Liver (tissue), 8 donors: ENCODE measurements at regions not wholly inside any gene's neighbourhood (a gene's known extent, or its start where the extent isn't known, plus 50 kb on each side); places are given as distances from the start of the nearest gene placed in this dataset.
A peak's percentile ranks its signal among the peaks of the same experiment; 100 is the strongest.

Experiments
- DNase-seq: peaks from one replicate; pipeline ENCODE4 v3.0.0-alpha.2; 2017; ENCODE audit warnings: low spot score
- H3K27ac ChIP-seq, 2 donors: one replicate each; pipeline ENCODE4 v1.7.0; 2013; ENCODE audit warnings: inconsistent platforms in 2 of 2, low read length in 2 of 2, control low read depth in 1 of 2, low read depth in 1 of 2, mild to moderate bottlenecking in 1 of 2
- H3K27me3 ChIP-seq, 4 donors: one replicate each; pipeline versions ENCODE4 v1.6.1 to v1.7.0; 2013; ENCODE audit warnings: low read length in 3 of 4, inconsistent platforms in 1 of 4, mild to moderate bottlenecking in 1 of 4, moderate library complexity in 1 of 4; ENCODE audit not compliant: control insufficient read depth in 4 of 4, insufficient read depth in 4 of 4
- H3K36me3 ChIP-seq, 4 donors: one replicate each; pipeline versions ENCODE4 v1.6.1 to v1.7.0; 2013; ENCODE audit warnings: low read length in 3 of 4, mild to moderate bottlenecking in 3 of 4, low read depth in 1 of 4, moderate library complexity in 1 of 4; ENCODE audit not compliant: control insufficient read depth in 4 of 4, insufficient read depth in 3 of 4
- H3K4me1 ChIP-seq, 4 donors: one replicate each; pipeline versions ENCODE4 v1.6.1 to v1.7.0; 2013; ENCODE audit warnings: low read length in 3 of 4, mild to moderate bottlenecking in 3 of 4, moderate library complexity in 1 of 4; ENCODE audit not compliant: control insufficient read depth in 4 of 4, insufficient read depth in 4 of 4
- H3K4me3 ChIP-seq, 3 donors: one replicate each; pipeline versions ENCODE4 v1.6.1 to v1.7.0; 2013; ENCODE audit warnings: low read length in 3 of 3, control low read depth in 1 of 3, low read depth in 1 of 3, mild to moderate bottlenecking in 1 of 3
- H3K9ac ChIP-seq, 2 donors: one replicate each; pipeline ENCODE4 v1.7.0; 2013; ENCODE audit warnings: low read length in 2 of 2, mild to moderate bottlenecking in 2 of 2, moderate library complexity in 2 of 2, control low read depth in 1 of 2, low read depth in 1 of 2
- H3K9me3 ChIP-seq, 4 donors: one replicate each; pipeline versions ENCODE4 v1.6.1 to v1.7.0; 2013; ENCODE audit warnings: low read length in 3 of 4; ENCODE audit not compliant: control insufficient read depth in 4 of 4
- EGR1 ChIP-seq, 2 donors: IDR thresholded peaks; 2 replicates each; pipeline ENCODE4 v1.6.1; 2016 to 2018; ENCODE audit warnings: antibody characterized with exemption in 2 of 2, low read depth in 2 of 2
- FOXA1 ChIP-seq: IDR thresholded peaks from 2 replicates; pipeline ENCODE4 v1.6.1; 2016; ENCODE audit warnings: antibody characterized with exemption
- FOXA2 ChIP-seq: IDR thresholded peaks from 2 replicates; pipeline ENCODE4 v1.6.1; 2016; ENCODE audit warnings: antibody characterized with exemption
- GABPA ChIP-seq, 2 donors: IDR thresholded peaks in 1 of 2; conservative IDR thresholded peaks in 1 of 2; 2 replicates each; pipeline ENCODE4 v1.6.1; 2016; ENCODE audit warnings: antibody characterized with exemption in 2 of 2, mild to moderate bottlenecking in 1 of 2, moderate library complexity in 1 of 2
- HNF4A ChIP-seq, 2 donors: conservative IDR thresholded peaks; 2 replicates each; pipeline ENCODE4 v1.6.1; 2016; ENCODE audit warnings: antibody characterized with exemption in 2 of 2, mild to moderate bottlenecking in 2 of 2
- JUND ChIP-seq, 2 donors: IDR thresholded peaks; 2 replicates each; pipeline ENCODE4 v1.6.1; 2016; ENCODE audit warnings: antibody characterized with exemption in 2 of 2
- MAX ChIP-seq: IDR thresholded peaks from 2 replicates; pipeline ENCODE4 v1.6.1; 2016; ENCODE audit warnings: antibody characterized with exemption
- NR2F2 ChIP-seq: IDR thresholded peaks from 2 replicates; pipeline ENCODE4 v1.6.1; 2016; ENCODE audit warnings: antibody characterized with exemption
- RAD21 ChIP-seq, 2 donors: IDR thresholded peaks; 2 replicates each; pipeline ENCODE4 v1.6.1; 2016; ENCODE audit warnings: antibody characterized with exemption in 2 of 2, mild to moderate bottlenecking in 2 of 2
- REST ChIP-seq: IDR thresholded peaks from 2 replicates; pipeline ENCODE4 v1.6.1; 2016; ENCODE audit warnings: antibody characterized with exemption, mild to moderate bottlenecking
- RXRA ChIP-seq, 2 donors: IDR thresholded peaks; 2 replicates each; pipeline ENCODE4 v1.6.1; 2017 to 2018; ENCODE audit warnings: antibody characterized with exemption in 2 of 2, mild to moderate bottlenecking in 1 of 2
- SP1 ChIP-seq: IDR thresholded peaks from 2 replicates; pipeline ENCODE4 v1.6.1; 2018; ENCODE audit warnings: antibody characterized with exemption, mild to moderate bottlenecking
- TAF1 ChIP-seq: conservative IDR thresholded peaks from 2 replicates; pipeline ENCODE4 v1.6.1; 2016; ENCODE audit warnings: antibody characterized with exemption, mild to moderate bottlenecking
- YY1 ChIP-seq: IDR thresholded peaks from 2 replicates; pipeline ENCODE4 v1.6.1; 2016; ENCODE audit warnings: antibody characterized with exemption, mild to moderate bottlenecking
- WGBS: extraction: QIAGEN DNeasy Blood & Tissue Kit; methylation state at CpG from one replicate; pipeline ENCODE4 v1.1.7; 2013; 5-methylcytosine and 5-hydroxymethylcytosine counted together
- TF ChIP-seq, protein P1 (sequence below): IDR thresholded peaks from 2 replicates; pipeline ENCODE4 v1.6.1; 2016; ENCODE audit warnings: antibody characterized with exemption
- TF ChIP-seq, protein P2 (sequence below): IDR thresholded peaks from 2 replicates; pipeline ENCODE4 v1.6.1; 2016; ENCODE audit warnings: antibody characterized with exemption
- TF ChIP-seq, protein P3 (sequence below): fragments of 150-350 bp; IDR thresholded peaks from 2 replicates; pipeline ENCODE4 v1.5.1; 2017; ENCODE audit warnings: improper control_type of control experiment, low read depth, low read length; ENCODE audit not compliant: missing input control
- donor health status: healthy.
- donor health status: healthy.
- donor health status: healthy.
- donor health status: healthy.
- donor health status: healthy.

DNA sequence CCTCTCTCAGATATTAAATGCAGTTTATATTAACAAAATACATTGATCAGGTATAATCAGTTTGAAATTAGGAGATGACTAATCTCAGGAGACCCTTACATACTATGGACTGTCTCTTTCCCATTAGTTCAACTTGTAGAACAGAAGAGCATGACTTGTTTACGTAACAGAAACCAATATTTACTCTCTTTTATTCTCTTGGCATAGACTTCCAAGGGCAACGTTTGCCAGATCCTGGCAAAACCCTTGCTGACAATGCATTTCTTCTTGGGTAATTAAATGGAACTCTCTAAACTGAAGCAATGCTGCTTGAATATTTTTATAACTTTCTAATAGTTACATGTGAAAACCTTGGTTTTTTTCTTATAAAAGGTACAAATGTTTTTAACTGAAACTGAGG lies 68.3 kb upstream of the MYO16 start:
- Histone ChIP-seq H3K9me3 (no peaks in the 10 kb centered on the region), H3K9ac (no peak overlapping the region), H3K4me3 (no peak overlapping the region), H3K27me3 (no peaks in the 10 kb centered on the region), H3K4me1 (peaks cover 0 to 18% (median 6%) of the 10 kb centered on the region in 4 donors), H3K27ac (no peak overlapping the region), H3K36me3 (no peaks in the 10 kb centered on the region)
- TF ChIP-seq MAX (peak; percentile 23), YY1 (peak; percentile 58), GABPA (IDR thresholded peaks at IDR 0.05 in 1 of 2, conservative IDR thresholded peaks at IDR 0.05 in 1 of 2) (no peak), SP1 (peak; percentile 12), TAF1 (no peak), REST (peak; percentile 60), FOXA1 (peak; percentile 95), FOXA2 (peak; percentile 99), HNF4A (conservative IDR thresholded peaks at IDR 0.05) (peak; percentile 49 to 75), JUND (IDR thresholded peaks at IDR 0.05) (peak in 1 of 2 donors; percentile 58), NR2F2 (no peak), RXRA (IDR thresholded peaks at IDR 0.05) (peak in 1 of 2 donors; percentile 68)
- TF ChIP-seq, protein P1, sequence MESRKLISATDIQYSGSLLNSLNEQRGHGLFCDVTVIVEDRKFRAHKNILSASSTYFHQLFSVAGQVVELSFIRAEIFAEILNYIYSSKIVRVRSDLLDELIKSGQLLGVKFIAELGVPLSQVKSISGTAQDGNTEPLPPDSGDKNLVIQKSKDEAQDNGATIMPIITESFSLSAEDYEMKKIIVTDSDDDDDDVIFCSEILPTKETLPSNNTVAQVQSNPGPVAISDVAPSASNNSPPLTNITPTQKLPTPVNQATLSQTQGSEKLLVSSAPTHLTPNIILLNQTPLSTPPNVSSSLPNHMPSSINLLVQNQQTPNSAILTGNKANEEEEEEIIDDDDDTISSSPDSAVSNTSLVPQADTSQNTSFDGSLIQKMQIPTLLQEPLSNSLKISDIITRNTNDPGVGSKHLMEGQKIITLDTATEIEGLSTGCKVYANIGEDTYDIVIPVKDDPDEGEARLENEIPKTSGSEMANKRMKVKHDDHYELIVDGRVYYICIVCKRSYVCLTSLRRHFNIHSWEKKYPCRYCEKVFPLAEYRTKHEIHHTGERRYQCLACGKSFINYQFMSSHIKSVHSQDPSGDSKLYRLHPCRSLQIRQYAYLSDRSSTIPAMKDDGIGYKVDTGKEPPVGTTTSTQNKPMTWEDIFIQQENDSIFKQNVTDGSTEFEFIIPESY = peak; percentile 47
- no peak for DNase-seq
- WGBS = 12% methylated on average over 2 of the region's 2 CpGs

DNA sequence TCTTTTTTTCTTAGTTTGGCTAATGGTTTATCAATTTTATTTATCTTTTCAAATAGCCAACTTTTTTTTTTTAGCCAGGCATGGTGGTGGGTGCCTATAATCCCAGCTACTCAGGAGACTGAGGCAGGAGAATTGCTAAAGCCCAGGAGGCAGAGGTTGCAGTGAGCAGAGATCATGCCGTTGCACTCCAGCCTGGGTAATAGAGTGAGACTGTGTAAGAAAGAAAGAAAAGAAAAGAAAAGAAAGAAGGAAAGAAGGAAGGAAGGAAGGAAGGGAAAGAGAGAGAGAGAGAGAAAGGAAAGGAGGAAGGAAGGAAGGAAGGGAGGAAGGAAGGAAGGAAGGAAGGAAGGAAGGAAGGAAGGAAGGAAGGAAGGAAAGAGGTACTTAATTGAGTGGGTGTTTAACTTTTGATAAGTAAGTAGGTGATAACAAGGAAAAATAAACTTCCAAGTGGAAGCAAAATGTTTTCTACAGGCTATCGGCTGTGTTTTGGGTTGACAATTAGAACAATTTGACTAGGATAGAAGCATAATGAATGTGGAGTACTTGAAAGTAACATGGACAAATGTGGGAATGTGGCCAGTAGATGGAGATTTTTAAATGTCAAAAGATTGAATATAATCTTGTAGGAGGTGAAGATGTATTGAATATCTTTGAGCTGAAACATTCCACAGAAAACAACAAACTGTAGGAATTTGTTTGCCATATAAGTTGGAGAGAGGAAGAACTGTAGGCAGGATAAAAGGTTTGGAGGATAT lies 62.8 kb upstream of the MYO16 start:
- Histone ChIP-seq H3K27ac (no peak overlapping the region), H3K36me3 (no peaks in the 10 kb centered on the region), H3K4me1 (peaks cover 0 to 2% (median 0%) of the 10 kb centered on the region in 4 donors), H3K9me3 (no peaks in the 10 kb centered on the region), H3K9ac (no peak overlapping the region), H3K27me3 (no peaks in the 10 kb centered on the region), H3K4me3 (no peak overlapping the region)
- no peak for DNase-seq
- WGBS = 73% methylated on average over 2 of the region's 2 CpGs
- no peak for TF ChIP-seq RXRA (IDR thresholded peaks at IDR 0.05)
- no peak for TF ChIP-seq GABPA (IDR thresholded peaks at IDR 0.05 in 1 of 2, conservative IDR thresholded peaks at IDR 0.05 in 1 of 2)
- TF ChIP-seq, protein P1 = no peak
- no peak for TF ChIP-seq EGR1 (IDR thresholded peaks at IDR 0.05; ENCODE audit: low read depth in 2 of 2)
- no peak for TF ChIP-seq JUND (IDR thresholded peaks at IDR 0.05)
- TF ChIP-seq REST = no peak
- no peak for TF ChIP-seq FOXA1
- TF ChIP-seq FOXA2 = no peak
- no peak for TF ChIP-seq TAF1
- no peak for TF ChIP-seq NR2F2
- TF ChIP-seq SP1 = no peak
- TF ChIP-seq, protein P2, sequence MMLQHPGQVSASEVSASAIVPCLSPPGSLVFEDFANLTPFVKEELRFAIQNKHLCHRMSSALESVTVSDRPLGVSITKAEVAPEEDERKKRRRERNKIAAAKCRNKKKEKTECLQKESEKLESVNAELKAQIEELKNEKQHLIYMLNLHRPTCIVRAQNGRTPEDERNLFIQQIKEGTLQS = no peak
- TF ChIP-seq, protein P3, sequence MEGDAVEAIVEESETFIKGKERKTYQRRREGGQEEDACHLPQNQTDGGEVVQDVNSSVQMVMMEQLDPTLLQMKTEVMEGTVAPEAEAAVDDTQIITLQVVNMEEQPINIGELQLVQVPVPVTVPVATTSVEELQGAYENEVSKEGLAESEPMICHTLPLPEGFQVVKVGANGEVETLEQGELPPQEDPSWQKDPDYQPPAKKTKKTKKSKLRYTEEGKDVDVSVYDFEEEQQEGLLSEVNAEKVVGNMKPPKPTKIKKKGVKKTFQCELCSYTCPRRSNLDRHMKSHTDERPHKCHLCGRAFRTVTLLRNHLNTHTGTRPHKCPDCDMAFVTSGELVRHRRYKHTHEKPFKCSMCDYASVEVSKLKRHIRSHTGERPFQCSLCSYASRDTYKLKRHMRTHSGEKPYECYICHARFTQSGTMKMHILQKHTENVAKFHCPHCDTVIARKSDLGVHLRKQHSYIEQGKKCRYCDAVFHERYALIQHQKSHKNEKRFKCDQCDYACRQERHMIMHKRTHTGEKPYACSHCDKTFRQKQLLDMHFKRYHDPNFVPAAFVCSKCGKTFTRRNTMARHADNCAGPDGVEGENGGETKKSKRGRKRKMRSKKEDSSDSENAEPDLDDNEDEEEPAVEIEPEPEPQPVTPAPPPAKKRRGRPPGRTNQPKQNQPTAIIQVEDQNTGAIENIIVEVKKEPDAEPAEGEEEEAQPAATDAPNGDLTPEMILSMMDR = no peak
- no peak for TF ChIP-seq RAD21 (IDR thresholded peaks at IDR 0.05)
